NB4 (cell line): ENCODE measurements at regions not wholly inside any gene's neighbourhood (a gene's known extent, or its start where the extent isn't known, plus 50 kb on each side); places are given as distances from the start of the nearest gene placed in this dataset.
"Not testable (repeated sequence)": the region's sequence is repeated elsewhere in the genome, so short reads cannot be mapped to it uniquely, and the experiment has no call there.

Source experiments
- DNase-seq: peaks from one replicate; pipeline ENCODE4 v3.0.0; 2010; ENCODE audit warnings: low read depth
- H3K4me3 ChIP-seq: one replicate; pipeline ENCODE4 v1.5.1; 2011; ENCODE audit warnings: mild to moderate bottlenecking, low read depth, low read length, moderate library complexity
- MAX ChIP-seq: IDR thresholded peaks from 2 replicates; pipeline ENCODE4 v1.6.1; 2011; ENCODE audit warnings: low read depth, low read length
- MYC ChIP-seq: IDR thresholded peaks from 2 replicates; pipeline ENCODE4 v1.6.1; 2011; ENCODE audit warnings: low read depth, low read length
- POLR2A ChIP-seq: IDR thresholded peaks from 2 replicates; pipeline ENCODE4 v1.6.1; 2011; ENCODE audit warnings: mild to moderate bottlenecking; ENCODE audit not compliant: insufficient read length; ENCODE audit errors: extremely low read depth
- TF ChIP-seq, protein P1 (sequence below): IDR thresholded peaks from one replicate; pipeline ENCODE4 v1.5.1; 2012; ENCODE audit warnings: low read depth, low read length

GRCh38 chr4:82276332-82276640, 97.5 kb downstream of the HNRNPD start:
- H3K4me3 ChIP-seq = no peak overlapping the region
- TF ChIP-seq, protein P1, sequence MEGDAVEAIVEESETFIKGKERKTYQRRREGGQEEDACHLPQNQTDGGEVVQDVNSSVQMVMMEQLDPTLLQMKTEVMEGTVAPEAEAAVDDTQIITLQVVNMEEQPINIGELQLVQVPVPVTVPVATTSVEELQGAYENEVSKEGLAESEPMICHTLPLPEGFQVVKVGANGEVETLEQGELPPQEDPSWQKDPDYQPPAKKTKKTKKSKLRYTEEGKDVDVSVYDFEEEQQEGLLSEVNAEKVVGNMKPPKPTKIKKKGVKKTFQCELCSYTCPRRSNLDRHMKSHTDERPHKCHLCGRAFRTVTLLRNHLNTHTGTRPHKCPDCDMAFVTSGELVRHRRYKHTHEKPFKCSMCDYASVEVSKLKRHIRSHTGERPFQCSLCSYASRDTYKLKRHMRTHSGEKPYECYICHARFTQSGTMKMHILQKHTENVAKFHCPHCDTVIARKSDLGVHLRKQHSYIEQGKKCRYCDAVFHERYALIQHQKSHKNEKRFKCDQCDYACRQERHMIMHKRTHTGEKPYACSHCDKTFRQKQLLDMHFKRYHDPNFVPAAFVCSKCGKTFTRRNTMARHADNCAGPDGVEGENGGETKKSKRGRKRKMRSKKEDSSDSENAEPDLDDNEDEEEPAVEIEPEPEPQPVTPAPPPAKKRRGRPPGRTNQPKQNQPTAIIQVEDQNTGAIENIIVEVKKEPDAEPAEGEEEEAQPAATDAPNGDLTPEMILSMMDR = no peak
- TF ChIP-seq POLR2A (no peak), MAX (no peak), MYC (no peak)
- no peak for DNase-seq

GRCh38 chr4:82275431-82276331, 98.1 kb downstream of the HNRNPD start:
- peak; percentile 30 for DNase-seq
- TF ChIP-seq, protein P1 = peak; percentile 19
- no peak for TF ChIP-seq POLR2A
- H3K4me3 ChIP-seq = no peak overlapping the region

DNA sequence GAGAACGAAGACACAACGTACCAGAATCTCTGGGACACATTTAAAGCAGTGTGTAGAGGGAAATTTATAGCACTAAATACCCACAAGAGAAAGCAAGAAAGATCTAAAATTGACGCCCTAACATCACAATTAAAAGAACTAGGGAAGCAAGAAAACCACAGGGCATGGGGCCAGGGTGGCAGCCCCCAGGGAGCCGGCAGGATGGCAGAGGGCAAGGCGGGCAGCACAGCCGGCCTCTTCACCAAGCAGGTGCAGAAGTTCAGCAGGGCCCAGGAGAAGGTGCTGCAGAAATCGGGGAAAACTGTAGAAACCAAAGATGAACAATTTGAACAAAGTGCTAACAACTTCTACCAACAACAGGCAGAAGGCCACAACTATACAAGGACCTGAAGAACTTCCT, 99.1 kb downstream of the HNRNPD start:
- not testable (repeated sequence) for H3K4me3 ChIP-seq, DNase-seq

GRCh38 chr4:82272523-82272922, 101.3 kb downstream of the HNRNPD start:
- DNase-seq, H3K4me3 ChIP-seq: not testable (repeated sequence)

DNA sequence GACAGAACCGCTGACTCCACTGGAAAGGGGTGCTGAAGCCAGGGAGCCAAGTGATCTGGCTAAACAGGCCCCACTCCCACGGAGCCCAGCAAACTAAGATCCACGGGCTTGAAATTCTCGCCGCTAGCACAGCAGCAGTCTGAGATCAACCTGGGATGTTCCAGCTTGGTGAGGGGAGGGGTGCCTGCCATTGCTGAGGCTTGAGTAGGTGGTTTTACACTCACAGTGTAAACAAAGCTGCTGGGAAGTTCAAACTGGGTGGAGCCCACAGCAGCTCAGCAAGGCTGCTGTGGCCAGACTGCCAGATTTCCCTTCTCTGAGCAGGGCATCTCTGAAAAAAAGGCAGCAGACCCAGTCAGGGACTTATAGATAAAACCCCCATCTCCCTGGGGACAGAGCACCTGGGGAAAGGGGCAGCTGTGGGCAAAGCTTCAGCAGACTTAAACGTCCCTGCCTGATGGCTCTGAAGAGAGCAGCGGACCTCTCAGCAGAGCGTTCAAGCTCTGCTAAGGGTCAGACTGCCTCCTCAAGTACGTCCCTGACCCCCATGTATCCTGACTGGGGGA, 101.8 kb downstream of the HNRNPD start:
- not testable (repeated sequence) for DNase-seq, H3K4me3 ChIP-seq

- DNase-seq = no peak
- TF ChIP-seq, protein P1 = no peak
- no peak for TF ChIP-seq POLR2A
- H3K4me3 ChIP-seq = no peak overlapping the region
Observed at GRCh38 chr4:82268826-82269193, 105.0 kb downstream of the HNRNPD start.

- TF ChIP-seq POLR2A = no peak
- TF ChIP-seq MYC = peak; percentile 64
- peak; percentile 39; the same call in 1 of the 2 replicates for TF ChIP-seq MAX
- TF ChIP-seq, protein P1 = peak; percentile 85
- DNase-seq = peak; percentile 83
- H3K4me3 ChIP-seq = peak overlapping the region; percentile 27
Observed at GRCh38 chr4:82268050-82268825, 105.6 kb downstream of the HNRNPD start.
